Neutrophil (primary cell): ENCODE measurements at regions not wholly inside any gene's neighbourhood (a gene's known extent, or its start where the extent isn't known, plus 50 kb on each side); places are given as distances from the start of the nearest gene placed in this dataset.

Experiments used
- H3K27ac ChIP-seq: fragments of 200-600 bp; sonication (generic); 2 replicates; pipeline ENCODE4 v1.5.1; 2016; ENCODE audit warnings: mild to moderate bottlenecking, moderate library complexity
- H3K27me3 ChIP-seq: fragments of 200-600 bp; sonication (generic); 2 replicates; pipeline ENCODE4 v1.6.0; 2016; ENCODE audit warnings: mild to moderate bottlenecking
- H3K36me3 ChIP-seq: fragments of 200-600 bp; sonication (generic); 2 replicates; pipeline ENCODE4 v1.5.1; 2017
- H3K4me1 ChIP-seq, 2 experiments: fragments of 200-600 bp in 1 of 2; sonication (generic) in 1 of 2; 1 replicate in 1 of 2; 2 replicates in 1 of 2; pipeline versions ENCODE4 v1.5.1 to v1.6.1; 2013 to 2016; ENCODE audit warnings: low read depth in 1 of 2, low read length in 1 of 2, mild to moderate bottlenecking in 1 of 2, moderate library complexity in 1 of 2; ENCODE audit not compliant: control insufficient read depth in 1 of 2, insufficient read depth in 1 of 2
- H3K4me3 ChIP-seq, 2 experiments: fragments of 200-600 bp in 1 of 2; sonication (generic) in 1 of 2; 1 replicate in 1 of 2; 2 replicates in 1 of 2; pipeline ENCODE4 v1.5.1; 2013 to 2016; ENCODE audit warnings: low read depth in 1 of 2, low read length in 1 of 2, mild to moderate bottlenecking in 1 of 2, moderate library complexity in 1 of 2
- H3K9me3 ChIP-seq: fragments of 200-600 bp; sonication (generic); 2 replicates; pipeline ENCODE4 v1.5.1; 2016
- CTCF ChIP-seq: fragments of 200-600 bp; sonication (generic); IDR thresholded peaks from 2 replicates; pipeline ENCODE4 v1.5.1; 2016; ENCODE audit warnings: antibody characterized with exemption

- H3K9me3 ChIP-seq: no peaks in the 10 kb centered on the region
- no peak overlapping the region for H3K27ac ChIP-seq
- peaks cover 0 to 8% of the 10 kb centered on the region in 2 experiments for H3K4me1 ChIP-seq
- no peak for TF ChIP-seq CTCF
- no peaks in the 10 kb centered on the region for H3K36me3 ChIP-seq
- no peak overlapping the region for H3K4me3 ChIP-seq
- H3K27me3 ChIP-seq: peaks cover 8% of the 10 kb centered on the region
These were observed 138.0 kb downstream of the AKAIN1 start for GRCh38 chr18:5058768-5059695.

- no peaks in the 10 kb centered on the region for H3K9me3 ChIP-seq
- no peaks in the 10 kb centered on the region for H3K36me3 ChIP-seq
- peak; percentile 34 for TF ChIP-seq CTCF
- H3K4me1 ChIP-seq: peaks cover 0 to 8% of the 10 kb centered on the region in 2 experiments
- no peak overlapping the region for H3K27ac ChIP-seq
- no peak overlapping the region for H3K4me3 ChIP-seq
- H3K27me3 ChIP-seq: peaks cover 8% of the 10 kb centered on the region
These were observed 139.4 kb downstream of the AKAIN1 start for GRCh38 chr18:5057386-5058348.

- Histone ChIP-seq H3K27ac (no peak overlapping the region), H3K9me3 (no peaks in the 10 kb centered on the region), H3K27me3 (no peaks in the 10 kb centered on the region), H3K4me1 (no peaks in the 10 kb centered on the region), H3K4me3 (no peak overlapping the region), H3K36me3 (no peaks in the 10 kb centered on the region)
- TF ChIP-seq CTCF: no peak
These were observed 144.6 kb downstream of the AKAIN1 start for GRCh38 chr18:5052491-5052890.

- TF ChIP-seq CTCF: no peak
- no peaks in the 10 kb centered on the region for H3K36me3 ChIP-seq
- no peak overlapping the region for H3K4me3 ChIP-seq
- H3K27me3 ChIP-seq: no peaks in the 10 kb centered on the region
- H3K4me1 ChIP-seq: no peaks in the 10 kb centered on the region
- H3K9me3 ChIP-seq: no peaks in the 10 kb centered on the region
- no peak overlapping the region for H3K27ac ChIP-seq
These were observed 145.8 kb downstream of the AKAIN1 start for GRCh38 chr18:5051207-5051606.

GRCh38 chr18:5049124-5049523 is 147.9 kb downstream of the AKAIN1 start:
- TF ChIP-seq CTCF: no peak
- no peak overlapping the region for H3K27ac ChIP-seq
- H3K36me3 ChIP-seq: no peaks in the 10 kb centered on the region
- H3K9me3 ChIP-seq: no peaks in the 10 kb centered on the region
- H3K4me3 ChIP-seq: no peak overlapping the region
- H3K27me3 ChIP-seq: no peaks in the 10 kb centered on the region
- H3K4me1 ChIP-seq: no peaks in the 10 kb centered on the region
